ENCODE measurements at regions not wholly inside any gene's neighbourhood (a gene's known extent, or its start where the extent isn't known, plus 50 kb on each side); places are given as distances from the start of the nearest gene placed in this dataset.

DNA sequence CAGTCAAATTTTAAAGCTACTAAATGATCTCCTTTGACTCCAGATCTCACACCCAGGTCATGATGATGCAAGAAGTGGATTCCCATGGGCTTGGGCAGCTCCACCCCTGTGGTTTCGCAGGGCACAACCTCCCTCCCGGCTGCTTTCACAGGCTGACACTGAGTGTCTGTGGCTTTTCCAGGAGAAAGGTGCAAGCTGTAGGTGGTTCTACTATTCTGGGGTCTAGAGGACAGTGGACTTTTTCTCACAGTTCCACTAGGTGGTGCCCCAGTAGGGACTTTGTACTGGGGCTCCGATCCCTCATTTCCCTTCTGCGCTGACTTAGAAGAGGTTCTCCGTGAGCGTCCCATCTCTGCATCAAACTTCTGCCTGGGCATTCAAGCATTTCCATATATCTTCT, 845.2 kb downstream of the PCDH18 start:
- Histone ChIP-seq H3K27me3 (no peaks in the 10 kb centered on the region), H3K9me3 (no peaks in the 10 kb centered on the region), H3K4me1 (no peaks in the 10 kb centered on the region), H3K27ac (no peak overlapping the region), H3K36me3 (no peaks in the 10 kb centered on the region), H3K4me3 (no peak overlapping the region)
- TF ChIP-seq, protein P1, sequence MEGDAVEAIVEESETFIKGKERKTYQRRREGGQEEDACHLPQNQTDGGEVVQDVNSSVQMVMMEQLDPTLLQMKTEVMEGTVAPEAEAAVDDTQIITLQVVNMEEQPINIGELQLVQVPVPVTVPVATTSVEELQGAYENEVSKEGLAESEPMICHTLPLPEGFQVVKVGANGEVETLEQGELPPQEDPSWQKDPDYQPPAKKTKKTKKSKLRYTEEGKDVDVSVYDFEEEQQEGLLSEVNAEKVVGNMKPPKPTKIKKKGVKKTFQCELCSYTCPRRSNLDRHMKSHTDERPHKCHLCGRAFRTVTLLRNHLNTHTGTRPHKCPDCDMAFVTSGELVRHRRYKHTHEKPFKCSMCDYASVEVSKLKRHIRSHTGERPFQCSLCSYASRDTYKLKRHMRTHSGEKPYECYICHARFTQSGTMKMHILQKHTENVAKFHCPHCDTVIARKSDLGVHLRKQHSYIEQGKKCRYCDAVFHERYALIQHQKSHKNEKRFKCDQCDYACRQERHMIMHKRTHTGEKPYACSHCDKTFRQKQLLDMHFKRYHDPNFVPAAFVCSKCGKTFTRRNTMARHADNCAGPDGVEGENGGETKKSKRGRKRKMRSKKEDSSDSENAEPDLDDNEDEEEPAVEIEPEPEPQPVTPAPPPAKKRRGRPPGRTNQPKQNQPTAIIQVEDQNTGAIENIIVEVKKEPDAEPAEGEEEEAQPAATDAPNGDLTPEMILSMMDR (IDR thresholded peaks at IDR 0.05) = no peak
- DNase-seq = no peak
- intact Hi-C loops (cut with DNase I; ENCODE audit: low total_unique reads) = no loop called here

DNA sequence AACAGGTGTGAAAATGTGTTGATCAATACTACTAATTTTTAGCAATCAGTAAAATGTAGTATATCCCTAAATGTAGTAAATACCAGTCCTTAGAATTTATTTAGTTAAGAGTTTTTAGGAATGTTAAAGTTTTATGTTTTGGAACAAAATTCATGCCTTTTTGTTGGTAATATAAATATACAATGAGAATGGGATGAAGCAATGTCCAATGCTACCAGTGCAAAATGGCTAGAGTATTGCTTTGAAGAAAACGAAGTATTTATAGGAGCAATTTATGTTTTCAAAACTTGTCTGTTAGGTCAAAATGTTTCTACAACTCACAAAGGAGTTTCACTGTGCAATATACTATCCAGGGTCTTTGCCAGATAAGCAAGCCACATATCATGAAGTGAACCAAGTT, 851.5 kb downstream of the PCDH18 start:
- H3K9me3 ChIP-seq = no peaks in the 10 kb centered on the region
- intact Hi-C loops (cut with DNase I; ENCODE audit: low total_unique reads) = no loop called here
- H3K27ac ChIP-seq = no peak overlapping the region
- H3K27me3 ChIP-seq = no peaks in the 10 kb centered on the region
- H3K4me1 ChIP-seq = no peaks in the 10 kb centered on the region
- DNase-seq = no peak
- no peaks in the 10 kb centered on the region for H3K36me3 ChIP-seq
- TF ChIP-seq, protein P1 (IDR thresholded peaks at IDR 0.05) = no peak
- H3K4me3 ChIP-seq = no peak overlapping the region

DNA sequence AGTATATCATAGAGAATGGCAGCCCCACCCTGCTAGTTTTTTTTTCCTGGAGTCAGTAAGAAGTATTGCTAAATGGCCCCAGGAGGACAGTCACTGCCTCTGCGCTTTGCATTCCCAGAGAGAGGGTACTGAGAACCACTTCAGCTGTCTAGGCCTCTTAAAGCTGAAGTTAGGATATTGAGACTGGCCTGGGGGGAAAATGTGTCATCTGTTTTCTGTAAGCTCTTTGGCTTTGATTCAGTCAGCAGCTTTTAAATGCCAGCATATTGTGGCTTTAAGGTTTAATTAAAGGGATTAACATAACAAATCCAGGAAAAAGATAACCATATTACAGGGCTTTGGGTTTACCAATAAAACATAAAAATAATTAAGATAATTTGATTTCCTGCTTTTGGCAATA, 852.0 kb downstream of the PCDH18 start:
- no peaks in the 10 kb centered on the region for H3K9me3 ChIP-seq
- H3K27ac ChIP-seq = no peak overlapping the region
- no peak for DNase-seq
- no peaks in the 10 kb centered on the region for H3K36me3 ChIP-seq
- H3K4me3 ChIP-seq = no peak overlapping the region
- H3K27me3 ChIP-seq = no peaks in the 10 kb centered on the region
- intact Hi-C loops (cut with DNase I; ENCODE audit: low total_unique reads) = no loop called here
- no peaks in the 10 kb centered on the region for H3K4me1 ChIP-seq
- TF ChIP-seq, protein P1 (IDR thresholded peaks at IDR 0.05) = no peak

DNA sequence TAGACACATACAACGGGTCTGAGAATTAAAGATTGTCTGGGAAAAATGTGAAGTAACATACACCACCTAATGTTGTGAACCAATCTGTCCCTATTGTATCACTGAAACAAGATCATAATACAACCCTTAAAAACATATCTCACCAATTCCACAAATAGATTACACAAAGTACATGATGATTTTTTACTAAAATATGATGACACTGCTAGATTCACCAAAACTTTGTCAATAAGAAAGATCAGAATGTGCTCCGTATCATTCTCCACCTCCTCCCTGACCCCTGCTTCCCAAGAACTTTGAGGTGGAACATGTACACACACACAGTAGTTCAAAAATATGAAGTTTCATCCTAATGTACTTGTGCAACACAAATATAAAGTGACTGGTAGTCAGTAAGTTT, 862.0 kb downstream of the PCDH18 start:
- H3K27me3 ChIP-seq = no peaks in the 10 kb centered on the region
- no peak for DNase-seq
- no peaks in the 10 kb centered on the region for H3K4me1 ChIP-seq
- no peaks in the 10 kb centered on the region for H3K36me3 ChIP-seq
- no peak overlapping the region for H3K27ac ChIP-seq
- intact Hi-C loops (cut with DNase I; ENCODE audit: low total_unique reads) = no loop called here
- TF ChIP-seq, protein P1 (IDR thresholded peaks at IDR 0.05) = no peak
- no peak overlapping the region for H3K4me3 ChIP-seq
- no peaks in the 10 kb centered on the region for H3K9me3 ChIP-seq

DNA sequence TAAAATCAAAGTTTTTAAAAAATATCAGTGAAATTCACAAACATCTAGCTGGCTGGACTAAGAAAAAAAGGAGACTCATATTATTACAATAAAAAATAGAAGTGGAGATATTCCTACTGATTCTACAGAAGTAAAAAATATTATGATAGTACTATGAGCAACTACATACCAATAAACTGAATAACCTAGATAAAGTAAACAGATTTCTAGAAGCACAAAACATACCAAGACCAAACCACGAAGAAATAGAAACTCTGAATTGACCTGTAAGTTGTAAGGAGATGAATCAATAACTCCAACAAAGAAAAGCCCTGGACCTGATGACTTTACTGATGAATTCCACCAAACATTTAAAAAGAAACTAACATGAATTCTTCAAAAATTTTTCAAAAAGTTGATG, 867.3 kb downstream of the PCDH18 start:
- Histone ChIP-seq H3K27ac (no peak overlapping the region), H3K27me3 (no peaks in the 10 kb centered on the region), H3K36me3 (no peaks in the 10 kb centered on the region), H3K9me3 (peaks cover 0 to 8% (median 0%) of the 10 kb centered on the region in 3 donors), H3K4me3 (no peak overlapping the region), H3K4me1 (no peaks in the 10 kb centered on the region)
- TF ChIP-seq, protein P1 (IDR thresholded peaks at IDR 0.05) = no peak
- intact Hi-C loops (cut with DNase I; ENCODE audit: low total_unique reads) = no loop called here
- no peak for DNase-seq

DNA sequence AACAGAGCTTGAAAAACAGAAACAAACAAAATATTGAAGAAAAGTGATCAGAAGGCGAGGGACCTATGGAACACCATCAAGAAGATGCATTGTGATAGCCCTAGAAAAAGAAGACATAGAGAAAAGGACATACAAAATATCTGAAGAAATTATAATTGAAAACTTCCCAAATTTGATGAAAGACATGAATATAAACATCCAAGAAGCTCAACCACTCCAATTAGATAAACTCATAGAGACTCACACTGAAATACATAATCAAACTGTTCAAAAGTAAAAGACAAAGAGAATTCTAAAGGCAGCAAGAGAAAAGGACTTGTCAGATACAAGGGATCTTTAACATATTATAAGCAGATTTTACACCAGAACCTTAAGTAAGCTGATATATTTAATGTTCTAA, 869.8 kb downstream of the PCDH18 start:
- DNase-seq = no peak
- H3K27ac ChIP-seq = no peak overlapping the region
- H3K27me3 ChIP-seq = no peaks in the 10 kb centered on the region
- H3K36me3 ChIP-seq = no peaks in the 10 kb centered on the region
- TF ChIP-seq, protein P1 (IDR thresholded peaks at IDR 0.05) = no peak
- no peaks in the 10 kb centered on the region for H3K4me1 ChIP-seq
- H3K4me3 ChIP-seq = no peak overlapping the region
- peaks cover 0 to 8% (median 0%) of the 10 kb centered on the region in 3 donors for H3K9me3 ChIP-seq
- intact Hi-C loops (cut with DNase I; ENCODE audit: low total_unique reads) = no loop called here

Data from tibial artery (tissue), 4 donors.